Renal pelvis (tissue), 1 donor: ENCODE measurements at regions not wholly inside any gene's neighbourhood (a gene's known extent, or its start where the extent isn't known, plus 50 kb on each side); places are given as distances from the start of the nearest gene placed in this dataset.

Experiments
- DNase-seq: peaks from one replicate; pipeline ENCODE4 v3.0.0-alpha.2; 2013

- no peak for DNase-seq
Measured at GRCh38 chr6:134740473-134741199, 209.3 kb downstream of the ALDH8A1 start.

DNA sequence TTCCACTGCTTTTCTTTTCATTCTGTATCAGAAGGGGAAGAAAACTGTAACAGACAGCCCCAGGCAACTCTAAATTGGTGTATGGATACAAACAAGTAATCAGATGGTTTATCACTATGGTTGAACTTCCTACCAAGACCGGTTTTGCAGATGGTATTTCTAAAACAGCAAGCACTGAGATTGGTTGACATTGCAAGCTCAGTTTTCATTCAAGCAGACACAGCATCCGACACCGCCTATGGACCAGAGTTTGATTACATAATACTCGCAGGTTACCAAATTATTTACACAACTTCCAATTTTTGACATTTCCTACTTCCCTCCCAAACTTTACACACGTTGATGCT lies 209.9 kb downstream of the ALDH8A1 start:
- no peak for DNase-seq

- DNase-seq, result no peak
Measured at GRCh38 chr6:134739299-134740026, 210.4 kb downstream of the ALDH8A1 start.

- DNase-seq, result no peak
Measured at GRCh38 chr6:134738211-134738885, 211.6 kb downstream of the ALDH8A1 start.

- no peak for DNase-seq
Measured at GRCh38 chr6:134735461-134735860, 214.4 kb downstream of the ALDH8A1 start.

- DNase-seq, result no peak
Measured at GRCh38 chr6:134734312-134734869, 215.5 kb downstream of the ALDH8A1 start.

DNA sequence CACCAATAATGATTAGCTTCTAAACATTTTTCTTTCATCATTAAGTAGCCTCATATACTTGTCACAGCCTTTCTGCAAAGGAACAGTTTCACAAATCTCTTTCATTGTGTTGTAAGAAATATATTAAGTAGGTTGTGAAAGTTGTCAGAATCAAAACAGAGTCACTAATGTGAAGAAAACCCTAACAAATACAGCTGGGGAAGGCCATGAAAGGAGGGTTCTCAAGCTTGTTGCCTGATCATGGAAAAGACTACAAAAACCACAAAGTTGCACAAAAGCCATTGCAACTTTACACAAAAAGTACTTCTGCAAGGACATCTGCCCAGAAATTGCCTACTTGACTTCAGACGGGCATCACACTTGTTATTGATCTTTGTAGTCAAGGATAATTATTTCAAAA lies 216.1 kb downstream of the ALDH8A1 start:
- DNase-seq, result no peak

DNA sequence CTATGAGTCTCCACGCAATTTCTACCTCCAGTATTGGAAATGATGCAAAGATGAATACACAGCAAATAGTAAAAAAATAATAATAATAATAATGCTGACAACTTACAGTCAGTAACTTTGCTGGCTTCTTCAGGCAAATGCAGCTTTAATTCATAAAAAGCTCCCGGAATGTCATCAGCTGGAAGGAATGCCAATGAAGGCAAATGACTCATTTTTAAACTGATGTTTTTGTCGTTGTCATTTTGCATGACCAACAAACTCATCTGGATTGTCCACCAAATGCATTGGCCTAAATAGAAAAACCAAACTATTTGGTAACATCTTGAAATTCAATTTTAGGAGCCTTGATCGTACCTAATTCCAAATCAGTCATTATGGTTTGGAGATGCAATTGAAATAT lies 217.1 kb downstream of the ALDH8A1 start:
- DNase-seq, result no peak

GRCh38 chr6:134731615-134732014 lies 218.3 kb downstream of the ALDH8A1 start:
- DNase-seq, result no peak

GRCh38 chr6:134730013-134730412 lies 219.9 kb downstream of the ALDH8A1 start:
- DNase-seq, result no peak

DNA sequence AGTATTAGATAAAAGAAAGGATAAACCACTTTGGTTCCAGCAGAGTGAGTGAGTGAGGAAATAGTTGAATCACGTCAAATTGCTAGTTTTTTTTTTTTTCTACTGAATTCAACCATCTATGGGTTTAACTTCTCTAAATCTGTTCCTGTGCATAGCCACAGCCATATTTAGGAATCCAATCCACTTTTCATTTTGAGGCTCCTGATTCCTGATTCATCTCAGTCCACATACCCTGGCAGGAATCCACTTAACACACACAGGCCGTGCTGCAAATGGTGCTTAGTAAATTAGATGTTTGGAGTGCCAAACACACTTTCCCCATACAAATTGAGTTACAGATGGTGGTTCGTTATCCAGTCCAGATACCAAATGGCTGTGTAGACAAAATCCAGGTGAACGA lies 220.3 kb downstream of the ALDH8A1 start:
- no peak for DNase-seq

DNA sequence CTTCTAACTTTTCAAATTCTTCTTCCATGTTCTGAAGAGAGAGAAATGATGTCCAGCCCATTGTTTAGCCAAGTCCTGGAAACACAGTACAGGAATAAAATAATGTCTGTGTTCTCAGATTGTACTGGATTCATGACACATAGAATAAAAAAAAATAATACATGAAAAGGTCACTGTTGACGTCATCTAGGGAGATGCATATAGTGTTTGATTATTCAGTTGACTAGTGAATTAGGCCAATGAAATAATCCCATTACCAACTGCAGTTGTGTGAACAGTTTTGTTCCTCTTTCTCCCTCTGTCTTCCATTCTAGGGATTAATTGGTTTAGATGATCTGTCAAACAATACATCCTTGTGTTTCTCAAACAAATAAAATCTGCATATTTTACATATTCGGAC lies 222.8 kb downstream of the ALDH8A1 start:
- DNase-seq, result no peak

DNA sequence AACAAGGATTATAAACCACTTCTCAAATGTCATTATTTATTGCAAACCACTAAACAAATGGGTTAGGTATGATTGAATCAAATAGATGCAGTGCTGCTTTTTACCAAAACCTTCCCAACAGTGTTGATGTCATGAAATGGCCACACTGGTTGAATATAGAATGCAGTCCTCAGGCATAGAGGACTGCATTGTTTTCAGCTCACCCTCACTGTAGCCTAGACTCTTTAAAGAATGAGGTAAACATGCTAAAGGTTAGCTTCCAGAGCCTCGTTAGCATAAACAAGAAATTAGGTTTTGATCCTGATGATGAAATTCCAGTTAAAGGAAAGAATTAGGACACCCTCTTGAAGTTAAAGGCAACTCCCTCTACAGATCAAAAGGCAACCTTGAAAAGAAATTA lies 224.3 kb downstream of the ALDH8A1 start:
- DNase-seq, result no peak

DNA sequence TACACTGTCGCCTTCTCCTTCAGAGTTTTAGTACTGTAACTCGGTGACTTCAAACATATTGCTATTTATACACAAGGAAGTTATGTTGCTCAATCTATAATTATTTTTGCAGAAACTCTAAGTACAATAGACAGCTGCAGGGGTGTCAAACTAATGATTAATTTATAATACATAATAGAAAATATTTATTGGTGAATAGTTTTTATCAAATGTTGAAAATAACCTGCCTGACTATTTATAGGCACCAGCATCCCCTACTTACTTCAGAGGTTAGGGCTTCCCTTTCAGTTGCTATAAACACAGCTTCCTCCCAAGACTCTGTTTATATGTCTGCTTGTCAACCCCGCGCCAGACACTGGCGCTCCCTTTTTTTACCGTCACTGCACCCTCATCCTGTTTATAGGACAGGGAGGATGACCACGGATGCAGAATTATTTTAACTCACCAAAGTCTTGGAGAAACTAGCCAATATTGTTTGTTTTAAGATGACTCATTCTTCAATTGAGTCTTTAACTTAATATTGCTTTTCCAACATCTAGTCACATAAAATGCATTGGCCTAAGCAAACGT lies 225.0 kb downstream of the ALDH8A1 start:
- DNase-seq, result no peak

DNA sequence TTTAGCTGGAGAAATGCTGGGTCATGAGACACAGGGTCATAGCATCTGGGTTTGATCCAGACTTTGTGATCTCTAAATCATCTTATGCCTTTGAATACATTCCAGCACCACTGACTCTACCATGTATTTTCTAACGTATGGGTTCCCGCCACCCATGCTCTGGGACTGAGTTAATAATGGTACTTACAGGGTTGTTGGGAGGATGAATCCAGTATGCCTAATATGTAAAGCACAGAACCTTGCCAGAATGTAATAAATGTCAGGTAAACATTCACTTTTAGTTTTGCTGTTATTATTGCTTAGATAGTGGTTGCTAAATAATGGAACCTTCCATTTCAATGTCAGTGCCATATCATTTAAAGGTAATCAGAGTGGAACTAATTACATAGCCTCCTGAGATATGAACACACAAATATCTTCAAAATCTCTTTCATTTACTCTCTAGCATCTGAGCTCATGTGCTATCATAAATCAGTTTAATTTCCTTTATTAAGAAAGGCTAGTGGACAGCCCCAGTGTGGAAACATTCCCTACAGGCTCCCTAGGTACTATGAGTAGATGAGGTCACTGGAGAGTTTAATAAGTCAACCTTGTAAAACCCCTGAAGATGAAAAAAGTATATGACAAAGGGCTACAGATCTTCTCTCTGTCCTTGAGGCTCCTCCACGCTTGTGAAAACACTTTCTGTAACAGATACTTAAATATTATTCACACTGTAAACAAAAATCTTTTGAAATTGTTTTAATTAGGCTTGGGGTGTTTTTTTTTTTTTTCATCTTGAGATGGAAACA lies 226.6 kb downstream of the ALDH8A1 start:
- DNase-seq, result no peak

- no peak for DNase-seq
Measured at GRCh38 chr6:134722200-134722870, 227.6 kb downstream of the ALDH8A1 start.

DNA sequence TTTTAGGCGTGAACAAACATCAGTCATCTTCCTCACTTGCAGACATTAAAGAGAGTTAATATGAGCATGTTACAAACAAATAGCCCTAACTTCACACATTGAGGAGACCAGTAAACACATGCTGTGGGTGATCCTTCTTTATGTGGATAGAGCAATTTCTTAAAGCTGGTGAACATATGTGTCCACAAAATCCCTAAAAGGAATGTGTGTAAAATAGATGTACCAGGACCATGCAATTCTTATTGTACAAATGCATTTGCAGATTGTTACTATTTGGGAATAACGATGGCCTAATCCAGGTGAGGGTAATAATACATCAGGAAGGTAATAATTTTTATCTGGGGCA lies 228.9 kb downstream of the ALDH8A1 start:
- DNase-seq, result no peak

DNA sequence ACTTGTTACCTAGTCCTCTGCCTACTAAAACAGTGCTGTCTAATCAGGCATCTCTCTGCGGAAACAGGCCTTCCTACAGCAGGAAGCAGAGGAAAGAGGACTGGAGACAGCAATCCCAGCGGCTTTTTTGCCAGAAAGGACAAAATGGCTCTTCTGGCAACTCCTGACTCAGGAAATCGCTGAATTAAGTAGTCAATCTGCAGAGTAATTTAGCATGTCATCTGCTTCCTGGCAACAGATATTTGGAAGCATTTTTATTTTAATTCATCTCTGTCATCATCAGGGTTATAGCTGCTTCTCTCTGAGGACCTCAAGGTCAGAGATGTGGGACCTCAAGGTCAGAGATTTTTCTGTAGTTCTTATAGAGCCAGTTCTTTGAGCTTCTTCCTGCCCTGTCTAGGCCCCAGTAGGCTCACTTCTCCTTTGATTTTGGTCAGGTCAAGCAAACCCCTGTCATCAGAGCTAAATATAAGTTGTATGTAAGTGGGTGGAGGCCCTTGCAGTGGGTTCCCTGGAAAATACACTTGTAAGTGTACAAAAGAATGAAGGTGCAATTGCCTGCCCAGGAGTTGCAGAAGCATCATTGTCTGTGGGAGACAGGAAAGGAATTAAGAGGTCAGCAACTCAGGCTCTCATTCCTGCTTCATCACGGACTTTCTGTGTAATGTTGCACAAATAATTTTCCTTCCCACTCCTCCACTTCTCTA lies 229.4 kb downstream of the ALDH8A1 start:
- no peak for DNase-seq

GRCh38 chr6:134719911-134720310 lies 230.0 kb downstream of the ALDH8A1 start:
- no peak for DNase-seq

- DNase-seq, result no peak
Measured at GRCh38 chr6:134719286-134719685, 230.6 kb downstream of the ALDH8A1 start.

GRCh38 chr6:134714679-134715078 lies 235.2 kb downstream of the ALDH8A1 start:
- DNase-seq, result no peak
